ENCODE measurements at regions not wholly inside any gene's neighbourhood (a gene's known extent, or its start where the extent isn't known, plus 50 kb on each side); places are given as distances from the start of the nearest gene placed in this dataset.

GRCh38 chr4:28760003-28760402, 1899.4 kb downstream of the STIM2 start:
- TF ChIP-seq POLR2AphosphoS5 (IDR thresholded peaks at IDR 0.05; ENCODE audit: borderline replicate concordance, low read depth, low read length) (no peak), EZH2 (IDR thresholded peaks at IDR 0.05) (no peak)
